ENCODE measurements at regions not wholly inside any gene's neighbourhood (a gene's known extent, or its start where the extent isn't known, plus 50 kb on each side); places are given as distances from the start of the nearest gene placed in this dataset.

DNA sequence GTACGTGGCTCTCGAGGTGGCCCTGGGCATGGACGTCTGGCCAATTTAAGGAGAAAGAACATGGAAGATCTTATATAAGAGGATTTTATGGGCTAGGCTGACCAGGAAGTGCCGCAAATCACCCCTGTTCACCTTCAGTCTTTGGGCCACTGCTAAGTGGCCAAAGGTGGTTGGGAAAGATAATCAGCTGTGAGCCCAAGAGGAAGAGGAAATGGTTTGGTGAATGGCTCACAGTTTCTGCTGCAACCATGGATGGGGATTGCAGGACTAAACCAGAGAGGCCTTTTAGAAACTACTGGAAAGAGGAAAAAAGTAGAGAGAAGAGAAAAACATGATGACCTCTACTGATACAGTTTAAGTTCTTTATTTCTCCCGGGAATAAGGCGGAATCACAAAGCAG lies 96.0 kb upstream of the ARHGAP20 start:
- H3K27me3 ChIP-seq (ENCODE audit: low read length), result no peaks in the 10 kb centered on the region
- H3K27ac ChIP-seq (ENCODE audit: low read depth, low read length), result no peak overlapping the region
- H3K79me2 ChIP-seq (ENCODE audit: insufficient read depth, low read length), result no peaks in the 10 kb centered on the region
- H3K4me3 ChIP-seq (ENCODE audit: insufficient read depth, low read length, poor library complexity, severe bottlenecking), result no peak overlapping the region
- H3F3A ChIP-seq (ENCODE audit: insufficient read depth), result no peaks in the 10 kb centered on the region
- TF ChIP-seq EZH2phosphoT487 (conservative IDR thresholded peaks at IDR 0.05; ENCODE audit: low read length), result no peak
- TF ChIP-seq, protein P1, sequence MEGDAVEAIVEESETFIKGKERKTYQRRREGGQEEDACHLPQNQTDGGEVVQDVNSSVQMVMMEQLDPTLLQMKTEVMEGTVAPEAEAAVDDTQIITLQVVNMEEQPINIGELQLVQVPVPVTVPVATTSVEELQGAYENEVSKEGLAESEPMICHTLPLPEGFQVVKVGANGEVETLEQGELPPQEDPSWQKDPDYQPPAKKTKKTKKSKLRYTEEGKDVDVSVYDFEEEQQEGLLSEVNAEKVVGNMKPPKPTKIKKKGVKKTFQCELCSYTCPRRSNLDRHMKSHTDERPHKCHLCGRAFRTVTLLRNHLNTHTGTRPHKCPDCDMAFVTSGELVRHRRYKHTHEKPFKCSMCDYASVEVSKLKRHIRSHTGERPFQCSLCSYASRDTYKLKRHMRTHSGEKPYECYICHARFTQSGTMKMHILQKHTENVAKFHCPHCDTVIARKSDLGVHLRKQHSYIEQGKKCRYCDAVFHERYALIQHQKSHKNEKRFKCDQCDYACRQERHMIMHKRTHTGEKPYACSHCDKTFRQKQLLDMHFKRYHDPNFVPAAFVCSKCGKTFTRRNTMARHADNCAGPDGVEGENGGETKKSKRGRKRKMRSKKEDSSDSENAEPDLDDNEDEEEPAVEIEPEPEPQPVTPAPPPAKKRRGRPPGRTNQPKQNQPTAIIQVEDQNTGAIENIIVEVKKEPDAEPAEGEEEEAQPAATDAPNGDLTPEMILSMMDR (IDR thresholded peaks at IDR 0.05; ENCODE audit: insufficient read depth, low read length, poor library complexity, severe bottlenecking), result no peak
- no peaks in the 10 kb centered on the region for H3K9me2 ChIP-seq (replicated peaks; ENCODE audit: insufficient read depth, low read length)
- H3K9ac ChIP-seq (ENCODE audit: low read length), result no peak overlapping the region
- no peaks in the 10 kb centered on the region for H4K20me1 ChIP-seq (ENCODE audit: low read depth, low read length)
- H3K9me3 ChIP-seq (ENCODE audit: insufficient read depth, low read length), result no peaks in the 10 kb centered on the region
- H2AFZ ChIP-seq (ENCODE audit: low read depth, low read length, severe bottlenecking), result no peak overlapping the region
- H3K4me2 ChIP-seq (ENCODE audit: low read depth, low read length, poor library complexity, severe bottlenecking), result no peak overlapping the region
- H3K36me3 ChIP-seq (ENCODE audit: low read length), result no peaks in the 10 kb centered on the region

DNA sequence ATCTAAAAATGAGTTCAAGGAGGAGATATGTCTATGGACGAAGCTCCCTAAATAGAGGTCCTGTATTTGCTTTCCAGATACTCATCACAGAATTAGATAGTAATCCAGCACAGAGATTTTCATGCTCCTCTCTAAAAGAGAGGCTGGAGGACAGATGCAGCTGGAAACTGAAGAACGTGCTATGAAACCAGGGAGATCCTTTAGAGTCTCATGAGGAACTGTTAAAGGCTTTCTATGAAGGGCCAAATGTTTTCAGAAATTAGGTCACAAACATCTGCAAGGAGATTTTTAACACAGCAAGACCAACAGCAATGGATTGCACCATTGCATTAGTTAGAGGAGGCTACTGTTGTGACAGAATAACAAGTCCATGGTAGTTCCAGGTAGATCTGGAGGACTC lies 95.6 kb upstream of the ARHGAP20 start:
- H2AFZ ChIP-seq (ENCODE audit: low read depth, low read length, severe bottlenecking), result no peak overlapping the region

DNA sequence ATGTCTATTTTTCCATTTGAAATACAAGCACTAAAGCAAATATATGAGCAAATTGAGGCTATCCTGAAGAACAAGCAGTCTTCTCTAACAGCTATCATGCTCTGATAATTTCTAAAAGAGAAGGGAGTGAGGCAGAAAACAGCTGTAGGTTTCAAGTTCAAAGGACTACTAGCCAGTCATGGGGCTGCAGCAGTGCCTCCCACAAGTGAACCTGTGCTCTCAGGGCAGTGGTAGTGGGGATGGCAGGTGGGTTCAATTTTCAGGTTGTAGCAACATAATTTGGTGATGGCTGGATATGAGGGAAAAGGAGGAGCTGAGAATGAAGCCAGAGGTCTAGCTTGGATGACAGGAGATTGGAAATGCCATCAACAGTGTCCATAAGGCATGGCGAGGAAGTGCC lies 93.5 kb upstream of the ARHGAP20 start:
- Histone ChIP-seq H3K9ac (ENCODE audit: low read length) (no peak overlapping the region), H3K79me2 (ENCODE audit: insufficient read depth, low read length) (no peaks in the 10 kb centered on the region), H2AFZ (ENCODE audit: low read depth, low read length, severe bottlenecking) (no peak overlapping the region), H3K36me3 (ENCODE audit: low read length) (no peaks in the 10 kb centered on the region), H3K4me3 (ENCODE audit: insufficient read depth, low read length, poor library complexity, severe bottlenecking) (no peak overlapping the region), H3F3A (ENCODE audit: insufficient read depth) (no peaks in the 10 kb centered on the region), H3K4me2 (ENCODE audit: low read depth, low read length, poor library complexity, severe bottlenecking) (no peak overlapping the region), H3K9me3 (ENCODE audit: insufficient read depth, low read length) (no peaks in the 10 kb centered on the region), H3K27ac (ENCODE audit: low read depth, low read length) (no peak overlapping the region), H3K27me3 (ENCODE audit: low read length) (no peaks in the 10 kb centered on the region), H3K9me2 (replicated peaks; ENCODE audit: insufficient read depth, low read length) (no peaks in the 10 kb centered on the region), H4K20me1 (ENCODE audit: low read depth, low read length) (no peaks in the 10 kb centered on the region)
- TF ChIP-seq, protein P1 (IDR thresholded peaks at IDR 0.05; ENCODE audit: insufficient read depth, low read length, poor library complexity, severe bottlenecking), result no peak
- no peak for TF ChIP-seq EZH2phosphoT487 (conservative IDR thresholded peaks at IDR 0.05; ENCODE audit: low read length)

More for the DNA sequence above, 95.6 kb upstream of the ARHGAP20 start:
- Histone ChIP-seq H3K27ac (ENCODE audit: low read depth, low read length) (no peak overlapping the region), H3K9me3 (ENCODE audit: insufficient read depth, low read length) (no peaks in the 10 kb centered on the region), H4K20me1 (ENCODE audit: low read depth, low read length) (no peaks in the 10 kb centered on the region), H3F3A (ENCODE audit: insufficient read depth) (no peaks in the 10 kb centered on the region), H3K4me2 (ENCODE audit: low read depth, low read length, poor library complexity, severe bottlenecking) (no peak overlapping the region), H3K36me3 (ENCODE audit: low read length) (no peaks in the 10 kb centered on the region), H3K27me3 (ENCODE audit: low read length) (no peaks in the 10 kb centered on the region), H3K79me2 (ENCODE audit: insufficient read depth, low read length) (no peaks in the 10 kb centered on the region), H3K4me3 (ENCODE audit: insufficient read depth, low read length, poor library complexity, severe bottlenecking) (no peak overlapping the region), H3K9me2 (replicated peaks; ENCODE audit: insufficient read depth, low read length) (no peaks in the 10 kb centered on the region), H3K9ac (ENCODE audit: low read length) (no peak overlapping the region)
- TF ChIP-seq EZH2phosphoT487 (conservative IDR thresholded peaks at IDR 0.05; ENCODE audit: low read length), result no peak
- TF ChIP-seq, protein P1 (IDR thresholded peaks at IDR 0.05; ENCODE audit: insufficient read depth, low read length, poor library complexity, severe bottlenecking), result no peak
